Sigmoid colon (tissue), 6 donors: ENCODE measurements at regions not wholly inside any gene's neighbourhood (a gene's known extent, or its start where the extent isn't known, plus 50 kb on each side); places are given as distances from the start of the nearest gene placed in this dataset.
"Not testable (repeated sequence)": the region's sequence is repeated elsewhere in the genome, so short reads cannot be mapped to it uniquely, and the experiment has no call there.

Source experiments
- DNase-seq: peaks from one replicate; pipeline ENCODE4 v3.0.0-alpha.2; 2019
- H3K27ac ChIP-seq, 4 donors: fragments of 200-600 bp; sonication (generic); one replicate each; pipeline ENCODE4 v1.5.1; 2016 to 2019; ENCODE audit warnings: mild to moderate bottlenecking in 1 of 4
- H3K27me3 ChIP-seq, 3 donors: fragments of 200-600 bp; sonication (generic); one replicate each; pipeline ENCODE4 v1.5.1; 2019; ENCODE audit warnings: mild to moderate bottlenecking in 1 of 3
- H3K36me3 ChIP-seq, 4 donors: fragments of 200-600 bp; sonication (generic); one replicate each; pipeline ENCODE4 v1.5.1; 2016 to 2019
- H3K4me1 ChIP-seq, 4 donors: fragments of 200-600 bp; sonication (generic); one replicate each; pipeline ENCODE4 v1.5.1; 2017 to 2019
- H3K4me3 ChIP-seq, 4 donors: fragments of 200-600 bp; sonication (generic); one replicate each; pipeline ENCODE4 v1.5.1; 2017 to 2019; ENCODE audit warnings: mild to moderate bottlenecking in 2 of 4, moderate library complexity in 1 of 4
- H3K9me3 ChIP-seq, 4 donors: fragments of 200-600 bp in 3 of 4; sonication (generic) in 3 of 4; one replicate each; pipeline versions ENCODE4 v1.5.1 to v1.6.1; 2013 to 2019
- CTCF ChIP-seq, 4 experiments: fragments of 450-650 bp in 3 of 4; fragments of 200-600 bp in 1 of 4; IDR thresholded peaks; one replicate each; pipeline ENCODE4 v1.5.1; 2016 to 2019; ENCODE audit warnings: antibody characterized with exemption in 4 of 4, mild to moderate bottlenecking in 3 of 4, moderate library complexity in 2 of 4
- EP300 ChIP-seq, 4 donors: sonication (generic); formaldehyde crosslinking; IDR thresholded peaks; one replicate each; pipeline ENCODE4 v1.6.1; 2017; ENCODE audit warnings: antibody characterized with exemption in 4 of 4
- POLR2A ChIP-seq, 2 donors: fragments of 450-650 bp; IDR thresholded peaks; one replicate each; pipeline ENCODE4 v1.6.1; 2016; ENCODE audit warnings: antibody characterized with exemption in 2 of 2, mild to moderate bottlenecking in 2 of 2, moderate library complexity in 2 of 2
- POLR2AphosphoS5 ChIP-seq, 4 donors: sonication (generic); formaldehyde crosslinking; IDR thresholded peaks; one replicate each; pipeline ENCODE4 v1.6.1; 2017; ENCODE audit warnings: antibody characterized with exemption in 4 of 4
- WGBS, 2 donors: extraction: QIAGEN DNeasy Blood & Tissue Kit; methylation state at CpG; one replicate each; pipeline ENCODE4 v1.1.7; 2013; 5-methylcytosine and 5-hydroxymethylcytosine counted together
- intact Hi-C: fragments of 100-400 bp; cut with DNase I; formaldehyde crosslinking; loops from one replicate; pipeline ENCODE4 v1.15.1; 2023
- donor health status: healthy with polysubstance abuse.
- donor health status: healthy.

GRCh38 chr5:24225051-24225450 is 419.7 kb downstream of the CDH10 start:
- Histone ChIP-seq H3K36me3 (no peaks in the 10 kb centered on the region), H3K27me3 (peaks cover 0 to 3% (median 0%) of the 10 kb centered on the region in 3 donors), H3K9me3 (peaks cover 0 to 4% (median 0%) of the 10 kb centered on the region in 4 donors), H3K4me1 (no peaks in the 10 kb centered on the region), H3K4me3 (no peak overlapping the region), H3K27ac (no peak overlapping the region)
- TF ChIP-seq POLR2A (IDR thresholded peaks at IDR 0.05) (no peak), CTCF (IDR thresholded peaks at IDR 0.05) (no peak), EP300 (IDR thresholded peaks at IDR 0.05) (no peak), POLR2AphosphoS5 (IDR thresholded peaks at IDR 0.05) (no peak)
- no peak for DNase-seq
- intact Hi-C loops = no loop called here

GRCh38 chr5:24226479-24226878 is 418.3 kb downstream of the CDH10 start:
- 41 to 67% methylated on average over 1 of the region's 1 CpG for WGBS, 2 donors
- intact Hi-C loops = no loop called here
- H3K4me3 ChIP-seq = no peak overlapping the region
- no peaks in the 10 kb centered on the region for H3K36me3 ChIP-seq
- H3K27me3 ChIP-seq = peaks cover 0 to 3% (median 0%) of the 10 kb centered on the region in 3 donors
- H3K27ac ChIP-seq = no peak overlapping the region
- no peaks in the 10 kb centered on the region for H3K4me1 ChIP-seq
- no peak for TF ChIP-seq EP300 (IDR thresholded peaks at IDR 0.05)
- TF ChIP-seq POLR2A (IDR thresholded peaks at IDR 0.05) = no peak
- no peak for TF ChIP-seq POLR2AphosphoS5 (IDR thresholded peaks at IDR 0.05)
- no peak for TF ChIP-seq CTCF (IDR thresholded peaks at IDR 0.05)
- no peak for DNase-seq
- H3K9me3 ChIP-seq = no peaks in the 10 kb centered on the region

- H3K4me3 ChIP-seq, H3K27ac ChIP-seq, H3K36me3 ChIP-seq, DNase-seq, intact Hi-C loops, H3K27me3 ChIP-seq, H3K4me1 ChIP-seq, H3K9me3 ChIP-seq: not testable (repeated sequence)
- WGBS, 2 donors = 39 to 75% methylated on average over 5 of the region's 5 CpGs
Measured at GRCh38 chr5:24227881-24228280, 416.9 kb downstream of the CDH10 start.

GRCh38 chr5:24232041-24232440 is 412.7 kb downstream of the CDH10 start:
- 17 to 49% methylated on average over 1 of the region's 1 CpG for WGBS, 2 donors
- no peaks in the 10 kb centered on the region for H3K4me1 ChIP-seq
- H3K4me3 ChIP-seq = no peak overlapping the region
- DNase-seq = no peak
- TF ChIP-seq POLR2A (IDR thresholded peaks at IDR 0.05) (no peak), EP300 (IDR thresholded peaks at IDR 0.05) (no peak), CTCF (IDR thresholded peaks at IDR 0.05) (no peak), POLR2AphosphoS5 (IDR thresholded peaks at IDR 0.05) (no peak)
- no peaks in the 10 kb centered on the region for H3K9me3 ChIP-seq
- intact Hi-C loops = no loop called here
- no peaks in the 10 kb centered on the region for H3K36me3 ChIP-seq
- no peak overlapping the region for H3K27ac ChIP-seq
- H3K27me3 ChIP-seq = no peaks in the 10 kb centered on the region

GRCh38 chr5:24232929-24233498 is 411.8 kb downstream of the CDH10 start:
- TF ChIP-seq POLR2AphosphoS5 (IDR thresholded peaks at IDR 0.05) (no peak), CTCF (IDR thresholded peaks at IDR 0.05) (no peak), EP300 (IDR thresholded peaks at IDR 0.05) (no peak), POLR2A (IDR thresholded peaks at IDR 0.05) (no peak)
- intact Hi-C loops = no loop called here
- Histone ChIP-seq H3K36me3 (no peaks in the 10 kb centered on the region), H3K27ac (no peak overlapping the region), H3K4me3 (no peak overlapping the region), H3K9me3 (no peaks in the 10 kb centered on the region), H3K27me3 (no peaks in the 10 kb centered on the region), H3K4me1 (no peaks in the 10 kb centered on the region)
- 27 to 45% methylated on average over 4 of the region's 4 CpGs for WGBS, 2 donors
- DNase-seq = no peak
